GM19438 (cell line): ENCODE measurements at regions not wholly inside any gene's neighbourhood (a gene's known extent, or its start where the extent isn't known, plus 50 kb on each side); places are given as distances from the start of the nearest gene placed in this dataset.
"Not testable (repeated sequence)": the region's sequence is repeated elsewhere in the genome, so short reads cannot be mapped to it uniquely, and the experiment has no call there.

Experiments used
- ATAC-seq: cut with Tn5 transposase; IDR thresholded peaks from one replicate; pipeline ENCODE4 v1.9.1; 2021; ENCODE audit warnings: low read depth; ENCODE audit not compliant: unreplicated experiment

DNA sequence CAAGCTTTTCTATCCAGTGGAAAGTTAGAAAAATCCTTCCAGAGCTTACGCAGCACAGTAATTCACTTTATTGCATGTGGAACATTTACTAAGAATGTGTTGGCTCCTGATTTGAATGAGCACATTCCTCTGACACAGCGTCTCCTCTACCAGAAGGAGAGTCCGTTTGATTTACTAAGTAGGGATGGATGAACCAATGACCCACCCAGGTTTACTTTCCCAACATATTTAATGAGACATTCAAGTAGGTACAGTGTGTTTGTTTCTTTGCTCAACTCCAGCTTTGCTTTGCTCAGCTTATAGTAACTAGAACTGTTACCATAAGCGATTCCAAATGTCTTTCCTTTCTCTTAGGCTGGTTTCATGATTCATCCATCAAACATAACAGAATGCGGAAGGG is 161.7 kb downstream of the SMARCA1 start:
- ATAC-seq = no peak

DNA sequence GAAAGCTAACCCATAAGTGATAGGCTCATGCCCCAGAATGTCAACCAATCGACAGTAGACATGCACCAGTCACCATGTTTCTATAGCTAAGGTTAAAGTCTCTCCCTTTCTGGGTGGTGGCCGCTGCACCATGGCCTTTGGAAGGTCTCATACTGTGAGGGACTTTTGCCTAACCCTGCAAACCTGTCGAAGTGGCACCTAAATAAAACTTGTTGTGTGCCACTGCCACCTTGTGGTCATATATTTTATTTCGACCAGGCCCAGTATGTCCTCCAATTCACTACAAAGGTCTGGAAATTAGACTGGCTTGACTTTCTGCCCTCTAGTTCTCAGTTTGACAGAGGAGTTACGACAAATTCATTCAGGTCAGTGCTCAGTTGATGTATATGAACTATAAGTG is 163.1 kb downstream of the SMARCA1 start:
- no peak for ATAC-seq

DNA sequence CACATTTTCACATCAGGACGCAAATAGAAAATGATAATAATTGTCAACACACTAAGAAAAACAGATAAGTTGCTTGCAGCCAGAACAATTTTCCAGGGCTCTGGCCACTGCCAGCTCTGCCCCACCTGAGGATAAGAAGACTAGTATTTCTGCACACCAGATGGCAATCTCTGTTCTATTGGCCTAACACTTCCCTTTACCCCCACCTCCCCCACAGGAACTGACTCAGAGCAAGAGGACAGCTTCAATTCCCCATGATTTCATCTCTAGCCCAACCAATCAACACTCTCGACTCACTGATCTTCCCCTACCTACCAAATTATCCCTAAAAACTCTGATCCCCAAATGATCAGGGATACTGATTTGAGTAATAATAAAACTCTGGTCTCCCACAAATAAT is 164.0 kb downstream of the SMARCA1 start:
- ATAC-seq = no peak

DNA sequence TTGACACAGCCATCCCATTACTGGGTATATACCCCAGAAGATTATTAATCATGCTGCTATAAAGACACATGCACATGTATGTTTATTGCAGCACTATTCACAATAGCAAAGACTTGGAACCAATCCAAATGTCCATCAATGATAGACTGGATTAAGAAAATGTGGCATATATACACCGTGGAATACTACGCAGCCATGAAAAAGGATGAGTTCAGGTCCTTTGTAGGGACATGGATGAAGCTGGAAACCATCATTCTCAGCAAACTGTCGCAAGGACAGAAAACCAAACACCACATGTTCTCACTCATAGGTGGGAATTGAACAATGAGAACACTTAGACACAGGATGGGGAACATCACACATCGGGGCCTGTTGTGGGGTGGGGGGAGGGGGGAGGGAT is 165.9 kb downstream of the SMARCA1 start:
- ATAC-seq = not testable (repeated sequence)

DNA sequence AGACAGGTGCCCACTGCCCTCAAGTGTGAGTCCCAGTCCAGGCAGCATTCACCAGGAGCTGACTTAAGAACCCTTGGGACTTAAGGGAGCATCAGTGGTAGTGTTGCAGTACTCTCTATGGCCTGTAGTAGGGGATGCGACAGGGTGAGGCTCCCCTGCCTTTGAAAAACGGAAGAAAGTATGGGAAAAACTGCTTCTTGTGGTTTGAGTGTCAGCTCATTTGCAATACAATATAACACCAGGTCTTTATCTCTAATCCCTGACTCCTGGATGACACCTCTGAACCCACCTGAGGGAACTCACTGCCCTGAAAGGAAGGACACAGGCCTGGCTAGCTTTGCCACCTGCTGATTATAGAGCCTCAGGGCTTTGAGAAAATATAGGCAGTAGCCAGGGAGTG is 176.0 kb downstream of the SMARCA1 start:
- ATAC-seq = no peak

DNA sequence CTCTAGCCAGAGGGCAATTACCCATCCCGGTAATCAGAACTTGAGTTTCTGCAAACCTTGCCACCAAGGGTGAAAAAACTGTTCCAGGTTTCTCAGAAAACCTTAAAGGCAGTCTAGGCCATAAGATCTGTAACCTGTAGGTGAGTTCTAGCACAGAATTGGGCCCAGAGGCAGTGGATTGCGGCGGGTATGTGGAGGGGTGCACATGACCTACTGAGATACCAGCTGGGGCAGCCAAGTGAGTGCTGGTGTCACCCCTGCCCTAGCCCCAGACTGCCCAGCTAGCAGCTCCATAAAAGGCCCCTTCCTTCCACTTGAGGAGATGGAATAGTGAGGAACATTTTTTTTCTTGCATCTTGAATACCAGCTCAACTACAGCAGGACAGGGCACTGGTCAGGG is 176.7 kb downstream of the SMARCA1 start:
- ATAC-seq = no peak

DNA sequence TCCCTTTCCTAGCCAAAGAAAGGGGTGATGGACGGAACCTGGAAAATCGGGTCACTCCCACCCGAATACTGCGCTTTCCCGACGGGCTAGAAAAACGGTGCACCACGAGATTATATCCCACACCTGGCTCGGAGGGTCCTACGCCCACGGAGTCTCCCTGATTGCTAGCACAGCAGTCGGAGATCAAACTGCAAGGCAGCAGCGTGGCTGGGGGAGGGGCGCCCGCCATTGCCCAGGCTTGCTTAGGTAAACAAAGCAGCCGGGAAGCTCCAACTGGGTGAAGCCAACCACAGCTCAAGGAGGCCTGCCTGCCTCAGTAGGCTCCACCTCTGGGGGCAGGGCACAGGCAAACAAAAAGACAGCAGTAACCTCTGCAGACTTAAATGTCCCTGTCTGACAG is 186.0 kb downstream of the SMARCA1 start:
- not testable (repeated sequence) for ATAC-seq

DNA sequence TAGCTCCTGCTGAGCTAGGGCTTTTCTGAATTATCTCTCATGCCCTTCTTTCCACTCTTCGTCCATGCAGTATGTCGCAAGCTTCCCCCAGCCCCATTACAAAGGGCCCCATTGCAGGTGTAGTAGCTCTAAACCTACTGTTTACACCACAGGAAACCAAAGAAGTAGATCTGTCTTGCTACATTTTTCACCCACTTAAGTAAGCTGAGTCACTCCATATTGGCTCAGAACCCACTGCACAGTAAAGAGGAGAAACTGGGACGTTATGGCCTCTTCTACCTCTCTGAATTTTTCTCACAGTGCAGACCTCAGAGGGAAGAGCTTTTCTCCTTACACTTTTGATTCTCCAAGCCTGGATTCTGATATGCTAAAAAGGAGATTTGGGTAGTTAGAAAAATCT is 200.2 kb downstream of the SMARCA1 start:
- no peak for ATAC-seq

DNA sequence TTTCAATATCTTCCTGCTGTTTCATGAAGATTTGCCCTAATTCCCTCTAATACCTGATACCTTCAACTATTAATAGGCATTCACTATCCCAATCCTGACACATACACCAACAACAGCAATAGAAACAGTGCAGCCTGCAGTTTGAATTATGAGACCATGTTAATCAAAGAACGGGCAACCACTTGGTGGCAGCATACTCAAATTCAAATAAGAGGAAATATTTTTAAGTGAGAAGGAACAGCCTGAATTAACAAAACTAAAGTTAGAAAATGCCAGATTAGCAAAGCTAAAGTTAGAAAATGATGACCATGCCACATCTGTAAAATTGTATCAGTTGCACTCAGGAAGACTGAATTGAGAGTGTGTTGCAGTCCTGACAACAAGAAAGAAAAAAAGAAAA is 204.9 kb downstream of the SMARCA1 start:
- ATAC-seq = no peak

DNA sequence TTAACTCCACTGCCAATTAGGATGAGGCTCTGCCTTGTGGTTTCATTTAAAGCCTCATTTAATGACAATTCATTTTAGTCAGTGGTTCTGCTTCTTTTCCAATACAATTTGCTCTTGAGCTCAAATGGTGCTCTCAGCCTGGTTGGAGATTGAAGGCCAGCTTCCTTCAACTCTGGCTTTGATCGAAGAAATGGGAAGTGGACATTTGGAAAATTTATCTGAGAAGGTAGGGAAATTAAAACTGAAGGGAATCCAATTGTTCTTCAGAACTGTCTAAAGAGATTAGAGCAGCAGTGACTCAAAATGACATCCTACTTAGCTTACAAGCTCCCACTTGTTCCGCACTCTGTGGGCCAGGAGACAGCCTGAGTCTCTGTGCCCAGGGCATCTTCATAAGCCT is 206.8 kb downstream of the SMARCA1 start:
- ATAC-seq = no peak

DNA sequence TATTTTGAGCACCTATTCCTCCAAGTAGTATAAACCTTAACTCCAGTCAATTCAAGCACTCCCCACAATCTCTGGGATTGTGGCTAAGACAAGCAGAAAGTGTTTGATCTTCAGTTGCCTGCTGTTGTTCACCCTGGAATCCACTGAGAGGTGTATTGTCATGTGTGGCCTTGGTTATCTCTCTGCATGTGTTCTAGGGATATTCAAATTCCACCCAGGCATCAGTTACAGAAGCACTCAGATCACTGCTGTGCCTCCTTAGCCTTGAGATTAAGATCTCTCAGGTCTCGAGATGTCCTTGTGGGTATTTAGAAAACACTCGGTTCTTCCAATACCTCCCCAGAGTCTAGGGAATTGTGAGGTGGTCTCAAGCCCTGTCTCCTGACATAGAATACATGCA is 213.3 kb downstream of the SMARCA1 start:
- no peak for ATAC-seq

DNA sequence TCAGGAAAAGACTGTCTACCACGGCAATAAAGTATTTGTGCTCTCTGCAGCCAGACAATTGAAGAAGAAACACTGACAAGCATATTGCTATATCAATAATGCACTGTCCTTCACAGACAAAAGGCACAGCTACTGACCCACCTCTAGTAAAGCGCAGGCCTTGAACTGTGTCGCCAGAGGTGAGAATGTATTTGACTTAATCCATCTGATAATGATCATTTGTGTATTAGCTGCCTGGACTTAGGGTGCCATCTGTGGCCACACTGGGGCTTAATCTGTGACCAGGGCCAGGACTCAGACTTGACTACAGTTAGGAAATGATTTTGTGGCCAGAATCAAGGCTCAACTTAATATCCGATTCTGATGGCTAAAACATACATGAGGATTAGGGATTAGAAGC is 260.4 kb downstream of the SMARCA1 start:
- ATAC-seq = no peak

DNA sequence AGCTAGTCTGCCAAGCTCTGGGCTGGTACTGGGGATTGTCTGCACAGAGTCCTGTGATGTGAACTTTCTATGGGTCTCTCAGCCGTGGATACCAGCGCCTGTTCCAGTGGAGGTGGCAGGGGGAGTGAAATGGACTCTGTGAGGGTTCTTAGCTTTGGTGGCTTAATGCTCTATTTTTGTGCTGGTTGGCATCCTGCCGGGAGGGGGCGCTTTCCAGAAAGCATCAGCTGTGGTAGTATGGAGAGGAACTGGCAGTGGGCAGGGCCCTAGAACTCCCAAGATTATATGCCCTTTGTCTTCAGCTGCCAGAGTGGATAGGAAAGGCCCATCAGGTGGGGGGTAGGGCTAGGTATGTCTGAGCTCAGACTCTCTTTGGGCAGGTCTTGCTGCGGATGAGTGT is 267.8 kb downstream of the SMARCA1 start:
- ATAC-seq = not testable (repeated sequence)

DNA sequence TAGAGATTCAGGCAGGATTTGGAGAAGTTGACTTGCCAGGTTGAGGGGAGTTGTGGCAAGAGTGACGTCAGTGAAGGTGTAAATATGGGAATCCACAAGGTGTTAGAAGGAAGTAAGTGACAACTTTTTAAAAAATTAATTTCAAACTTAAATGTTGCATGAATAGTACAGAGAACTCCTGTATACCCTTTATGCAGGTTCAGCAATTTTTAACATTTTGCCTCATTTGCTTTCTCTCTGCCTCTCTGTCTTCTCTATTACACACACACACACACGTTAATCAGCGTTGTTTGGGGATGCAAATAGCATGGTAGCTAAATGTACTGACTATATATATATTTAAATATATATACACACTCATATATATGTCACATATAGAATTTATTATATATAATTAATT is 273.7 kb downstream of the SMARCA1 start:
- no peak for ATAC-seq

DNA sequence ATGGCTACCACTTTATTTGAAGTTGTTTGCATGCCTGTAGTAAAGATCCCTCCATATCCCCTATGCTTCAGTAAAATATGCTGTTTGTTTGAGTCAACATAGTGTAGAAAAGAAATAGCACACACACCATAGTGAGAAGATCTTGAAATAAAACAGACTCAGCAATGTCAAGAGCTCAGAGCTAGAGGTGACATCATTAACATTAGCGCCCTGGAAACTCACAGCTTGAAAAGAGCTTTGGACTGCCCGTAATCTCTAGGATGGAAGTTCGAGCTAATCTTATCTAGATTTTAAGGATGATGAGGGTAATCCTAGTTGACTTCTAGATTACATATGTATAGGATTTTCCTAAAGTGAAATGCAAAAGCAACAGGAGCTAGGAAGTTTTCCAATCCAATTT is 275.6 kb downstream of the SMARCA1 start:
- ATAC-seq = no peak

DNA sequence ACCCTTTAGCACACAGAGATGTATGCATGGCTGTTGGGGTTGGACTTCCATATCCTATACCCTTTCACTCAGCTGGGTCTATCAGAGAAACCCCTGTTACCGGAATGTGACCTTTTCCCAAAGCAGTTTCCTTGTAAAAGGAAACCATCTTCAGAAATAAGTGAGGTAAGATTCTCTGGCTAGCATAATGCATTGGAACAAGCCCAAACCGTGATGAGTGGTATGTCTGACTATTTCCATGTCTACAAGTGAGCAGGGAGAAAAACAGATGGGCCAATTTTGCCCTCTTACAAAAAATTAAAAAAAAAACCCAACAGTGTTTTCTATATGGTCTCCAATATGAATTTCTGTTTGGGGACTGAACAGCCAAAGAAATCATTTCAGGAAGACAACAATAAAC is 283.9 kb downstream of the SMARCA1 start:
- ATAC-seq = no peak

DNA sequence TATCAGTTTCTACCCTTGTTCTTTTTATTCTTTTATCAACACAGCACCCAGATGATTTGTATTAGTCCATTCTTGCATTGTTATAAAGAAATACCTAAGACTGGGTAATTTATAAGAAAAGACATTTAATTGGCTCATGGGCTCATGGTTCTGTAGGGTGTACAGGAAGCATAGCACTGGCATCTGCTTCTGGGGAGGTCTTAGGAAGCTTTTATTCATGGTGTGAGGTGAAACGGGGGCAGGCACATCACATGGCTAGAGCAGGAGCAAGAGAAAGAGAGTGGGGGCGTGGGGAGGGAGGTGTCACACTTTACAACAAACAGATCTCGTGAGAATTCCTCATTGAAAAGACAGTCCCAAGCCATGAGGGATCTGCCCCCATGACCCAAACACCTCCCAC is 285.3 kb downstream of the SMARCA1 start:
- no peak for ATAC-seq

DNA sequence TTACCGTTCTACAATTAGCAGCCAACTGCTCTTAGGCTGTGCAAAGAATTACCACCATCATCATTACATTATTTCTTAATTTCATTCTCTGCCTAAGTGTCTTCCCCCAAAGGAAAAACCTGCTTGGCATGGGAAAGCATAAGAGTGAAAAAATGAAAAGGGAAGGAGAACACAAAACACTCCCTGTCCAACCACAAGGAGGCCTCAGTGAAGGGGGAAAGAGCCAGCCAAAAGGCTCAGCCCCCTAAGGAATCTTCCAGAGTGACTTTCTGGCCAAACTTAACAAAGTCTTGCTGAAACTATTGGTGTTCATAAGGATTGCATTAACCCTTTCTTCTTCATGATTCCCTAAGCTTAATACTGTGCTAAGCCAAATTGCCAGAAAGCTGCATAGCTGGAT is 287.4 kb downstream of the SMARCA1 start:
- no peak for ATAC-seq

DNA sequence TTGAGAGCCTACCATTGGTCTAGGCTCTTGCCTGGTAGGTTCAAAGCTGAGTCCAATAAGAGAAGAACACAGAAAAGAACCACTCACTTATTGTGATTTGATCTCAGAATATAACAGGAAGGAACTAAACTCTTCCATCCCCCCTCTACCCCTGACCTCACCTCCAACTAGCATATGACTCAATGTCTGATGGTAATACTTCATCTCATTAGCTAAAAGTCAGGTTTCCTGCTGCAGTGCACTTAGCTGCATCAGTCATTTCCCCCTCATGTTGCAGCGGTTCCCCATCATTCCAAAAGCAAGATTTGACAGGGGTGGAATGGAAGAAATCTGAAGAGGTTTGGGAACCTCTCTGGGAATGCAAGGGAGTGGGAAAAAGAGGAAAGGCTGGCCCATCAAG is 289.5 kb downstream of the SMARCA1 start:
- no peak for ATAC-seq

DNA sequence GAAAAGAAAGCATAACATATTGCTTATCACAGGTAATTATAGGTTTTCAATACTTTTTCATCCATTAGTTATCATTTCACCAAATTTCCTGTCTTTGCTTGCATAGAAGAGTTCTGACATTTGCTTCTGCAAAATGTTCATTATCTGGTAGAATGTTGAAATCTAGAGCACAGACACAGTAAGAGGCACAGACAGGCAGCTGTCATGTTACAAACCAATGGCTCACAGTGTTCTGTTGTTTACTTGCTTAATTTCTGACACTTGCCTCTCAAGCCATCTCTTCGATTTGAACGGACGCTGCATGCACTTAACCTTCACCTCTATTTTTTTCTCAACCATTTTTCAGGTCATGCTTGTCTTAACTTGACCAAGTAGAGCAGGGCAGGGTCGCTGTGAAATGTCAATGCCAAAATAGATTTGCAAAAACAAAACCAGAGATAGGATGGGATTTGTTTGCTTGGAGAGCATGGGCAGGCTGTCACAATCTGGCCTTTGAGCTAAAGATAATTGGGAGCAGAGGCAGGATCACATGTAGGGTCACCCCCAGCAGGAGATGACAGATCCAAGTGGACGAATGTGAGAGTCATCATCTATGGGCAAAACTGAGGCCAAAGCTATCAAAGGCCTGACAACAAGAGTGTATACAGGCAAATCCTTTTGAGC is 292.3 kb downstream of the SMARCA1 start:
- no peak for ATAC-seq

DNA sequence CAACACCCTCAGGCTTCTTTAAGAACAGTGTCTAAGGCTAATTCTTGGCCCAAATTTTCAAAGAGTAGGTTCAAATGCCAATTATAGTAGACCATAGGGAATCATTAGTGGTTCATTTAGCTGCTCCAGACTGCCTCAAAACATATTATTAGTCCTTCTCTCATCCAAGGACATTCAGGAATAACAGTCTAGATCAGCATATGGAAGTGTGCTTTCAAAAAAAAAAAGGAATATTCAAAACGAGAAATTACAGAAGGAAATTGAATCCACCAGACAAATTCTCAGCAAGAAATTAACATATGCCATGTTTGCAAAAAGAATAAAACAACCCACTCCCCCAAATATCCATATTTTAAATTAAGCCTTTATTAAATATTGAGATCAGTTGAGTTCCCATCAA is 293.1 kb downstream of the SMARCA1 start:
- ATAC-seq = no peak

DNA sequence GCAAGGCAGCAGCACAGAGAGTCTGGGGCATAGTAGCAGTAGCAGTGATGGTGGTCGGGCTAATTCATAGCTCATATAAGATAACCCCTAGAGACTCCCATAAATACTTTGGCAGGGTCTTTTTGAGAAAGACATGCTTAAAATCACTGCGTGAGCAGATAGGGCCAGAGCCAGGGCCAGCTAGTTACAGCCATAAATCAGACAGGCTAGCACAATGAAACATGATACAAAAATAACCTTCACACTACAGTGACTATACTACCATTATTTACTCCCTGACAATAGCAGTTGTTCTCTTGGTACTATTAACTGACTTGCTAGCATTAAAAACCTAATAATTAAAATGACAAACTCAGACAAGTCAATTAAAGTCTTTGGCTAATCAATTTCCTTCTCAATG is 295.9 kb downstream of the SMARCA1 start:
- ATAC-seq = no peak

DNA sequence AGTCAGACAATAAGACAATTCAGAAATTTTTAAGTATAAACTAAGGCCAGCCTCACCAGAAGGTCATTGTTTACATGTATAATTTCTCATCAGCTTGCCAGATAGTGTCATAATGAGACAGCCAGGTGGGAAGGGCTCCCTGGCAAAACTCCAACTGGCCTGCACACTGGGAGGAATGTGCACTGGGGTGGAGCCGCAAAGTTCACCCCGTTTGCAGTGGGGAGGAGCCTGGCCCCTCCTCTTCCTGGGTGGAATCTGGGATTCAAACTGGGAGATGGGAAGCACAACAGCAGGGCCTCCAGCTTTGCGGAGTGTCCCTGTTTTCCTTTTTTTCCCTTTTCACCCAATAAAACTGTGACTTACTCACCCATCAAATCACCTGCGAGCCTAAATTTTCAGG is 329.9 kb downstream of the SMARCA1 start:
- no peak for ATAC-seq
